Left ventricle myocardium inferior (tissue), 1 donor: ENCODE measurements at regions not wholly inside any gene's neighbourhood (a gene's known extent, or its start where the extent isn't known, plus 50 kb on each side); places are given as distances from the start of the nearest gene placed in this dataset.
"Not testable (repeated sequence)": the region's sequence is repeated elsewhere in the genome, so short reads cannot be mapped to it uniquely, and the experiment has no call there.

Experiments
- DNase-seq: peaks from one replicate; pipeline ENCODE4 v3.0.0-alpha.2; 2020
- H3K27ac ChIP-seq: fragments of 200-600 bp; replicated peaks from 2 replicates; pipeline ENCODE4 v1.8.0; 2021
- H3K27me3 ChIP-seq: fragments of 200-600 bp; 2 replicates; pipeline ENCODE4 v1.8.0; 2021; ENCODE audit warnings: low read depth
- H3K36me3 ChIP-seq: fragments of 200-600 bp; 2 replicates; pipeline ENCODE4 v1.8.0; 2021
- H3K4me1 ChIP-seq: fragments of 200-600 bp; 2 replicates; pipeline ENCODE4 v1.8.0; 2021
- H3K4me3 ChIP-seq: fragments of 200-600 bp; 2 replicates; pipeline ENCODE4 v1.8.0; 2021; ENCODE audit warnings: mild to moderate bottlenecking, moderate library complexity
- H3K9me3 ChIP-seq: fragments of 200-600 bp; replicated peaks from 2 replicates; pipeline ENCODE4 v1.8.0; 2021
- intact Hi-C: fragments of 100-400 bp; cut with micrococcal nuclease; formaldehyde crosslinking; loops from one replicate; pipeline ENCODE4 v1.11.0; 2022
- TF ChIP-seq, protein P1 (sequence below): fragments of 200-600 bp; IDR thresholded peaks from 2 replicates; pipeline ENCODE4 v1.8.0; 2021; ENCODE audit warnings: antibody characterized with exemption, mild to moderate bottlenecking, borderline replicate concordance
- donor health status: DM: no; HTN: yes; CAD: no; lungs with severe emphysema.

GRCh38 chr20:26163890-26164289 is 467.2 kb upstream of the ZNF337 start:
- no peaks in the 10 kb centered on the region for H3K9me3 ChIP-seq
- no peak for DNase-seq
- H3K27ac ChIP-seq: no peak overlapping the region
- peaks cover 8% of the 10 kb centered on the region for H3K27me3 ChIP-seq
- no peaks in the 10 kb centered on the region for H3K4me1 ChIP-seq
- H3K4me3 ChIP-seq: no peak overlapping the region
- intact Hi-C loops: no loop called here
- no peaks in the 10 kb centered on the region for H3K36me3 ChIP-seq
- TF ChIP-seq, protein P1, sequence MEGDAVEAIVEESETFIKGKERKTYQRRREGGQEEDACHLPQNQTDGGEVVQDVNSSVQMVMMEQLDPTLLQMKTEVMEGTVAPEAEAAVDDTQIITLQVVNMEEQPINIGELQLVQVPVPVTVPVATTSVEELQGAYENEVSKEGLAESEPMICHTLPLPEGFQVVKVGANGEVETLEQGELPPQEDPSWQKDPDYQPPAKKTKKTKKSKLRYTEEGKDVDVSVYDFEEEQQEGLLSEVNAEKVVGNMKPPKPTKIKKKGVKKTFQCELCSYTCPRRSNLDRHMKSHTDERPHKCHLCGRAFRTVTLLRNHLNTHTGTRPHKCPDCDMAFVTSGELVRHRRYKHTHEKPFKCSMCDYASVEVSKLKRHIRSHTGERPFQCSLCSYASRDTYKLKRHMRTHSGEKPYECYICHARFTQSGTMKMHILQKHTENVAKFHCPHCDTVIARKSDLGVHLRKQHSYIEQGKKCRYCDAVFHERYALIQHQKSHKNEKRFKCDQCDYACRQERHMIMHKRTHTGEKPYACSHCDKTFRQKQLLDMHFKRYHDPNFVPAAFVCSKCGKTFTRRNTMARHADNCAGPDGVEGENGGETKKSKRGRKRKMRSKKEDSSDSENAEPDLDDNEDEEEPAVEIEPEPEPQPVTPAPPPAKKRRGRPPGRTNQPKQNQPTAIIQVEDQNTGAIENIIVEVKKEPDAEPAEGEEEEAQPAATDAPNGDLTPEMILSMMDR: no peak

GRCh38 chr20:26163151-26163550 is 466.5 kb upstream of the ZNF337 start:
- DNase-seq, H3K4me3 ChIP-seq, H3K4me1 ChIP-seq, H3K27me3 ChIP-seq, H3K9me3 ChIP-seq, intact Hi-C loops, H3K36me3 ChIP-seq, H3K27ac ChIP-seq: not testable (repeated sequence)

DNA sequence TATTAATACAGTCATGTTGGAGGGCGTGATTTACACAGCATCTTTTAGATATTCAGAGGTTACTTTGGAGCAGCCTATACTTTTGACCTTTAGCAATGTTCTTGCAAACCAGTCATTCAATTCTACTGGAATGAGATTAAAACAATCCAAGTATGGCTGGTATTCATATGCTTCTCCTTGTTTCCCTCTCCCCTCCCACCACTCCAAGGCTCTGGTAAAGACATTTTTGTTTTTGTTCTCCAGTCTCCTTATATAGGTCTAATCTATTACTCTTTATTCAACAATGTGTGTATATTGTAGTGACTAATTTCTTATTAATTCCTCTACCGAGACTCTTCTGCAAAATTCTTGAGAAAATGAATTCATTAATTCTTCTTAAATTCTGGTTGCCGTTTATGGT is 465.1 kb upstream of the ZNF337 start:
- H3K4me3 ChIP-seq, intact Hi-C loops, H3K27ac ChIP-seq, H3K36me3 ChIP-seq, DNase-seq, H3K4me1 ChIP-seq, H3K9me3 ChIP-seq: not testable (repeated sequence)
- peaks cover 14% of the 10 kb centered on the region for H3K27me3 ChIP-seq

DNA sequence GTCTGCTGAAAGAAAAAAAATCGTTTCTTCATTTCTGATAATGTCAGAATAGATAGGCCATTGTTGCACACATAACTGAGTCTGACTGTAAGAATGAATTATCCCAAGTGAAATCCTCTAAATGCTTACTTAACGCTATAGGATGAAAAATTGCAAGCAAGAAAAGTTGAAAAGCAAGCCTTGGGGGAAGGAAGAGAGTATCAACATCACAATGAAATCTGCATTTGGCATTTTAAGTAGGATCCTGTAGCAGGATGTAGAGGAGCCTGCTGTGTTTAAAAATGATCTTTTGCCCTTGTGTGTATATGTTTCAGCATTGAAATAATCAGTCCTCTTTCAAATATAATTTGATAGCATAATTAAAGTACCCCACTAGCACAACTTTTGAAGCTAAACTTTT is 464.3 kb upstream of the ZNF337 start:
- H3K27ac ChIP-seq, DNase-seq, intact Hi-C loops, H3K4me1 ChIP-seq, H3K36me3 ChIP-seq, H3K9me3 ChIP-seq, H3K4me3 ChIP-seq: not testable (repeated sequence)
- peaks cover 14% of the 10 kb centered on the region for H3K27me3 ChIP-seq

- Histone ChIP-seq H3K27me3 (peaks cover 6% of the 10 kb centered on the region), H3K4me3 (no peak overlapping the region), H3K4me1 (no peaks in the 10 kb centered on the region), H3K9me3 (no peaks in the 10 kb centered on the region), H3K36me3 (no peaks in the 10 kb centered on the region), H3K27ac (no peak overlapping the region)
- TF ChIP-seq, protein P1: no peak
- intact Hi-C loops: no loop called here
- no peak for DNase-seq
Measured at GRCh38 chr20:26154224-26154623, 457.6 kb upstream of the ZNF337 start.

DNA sequence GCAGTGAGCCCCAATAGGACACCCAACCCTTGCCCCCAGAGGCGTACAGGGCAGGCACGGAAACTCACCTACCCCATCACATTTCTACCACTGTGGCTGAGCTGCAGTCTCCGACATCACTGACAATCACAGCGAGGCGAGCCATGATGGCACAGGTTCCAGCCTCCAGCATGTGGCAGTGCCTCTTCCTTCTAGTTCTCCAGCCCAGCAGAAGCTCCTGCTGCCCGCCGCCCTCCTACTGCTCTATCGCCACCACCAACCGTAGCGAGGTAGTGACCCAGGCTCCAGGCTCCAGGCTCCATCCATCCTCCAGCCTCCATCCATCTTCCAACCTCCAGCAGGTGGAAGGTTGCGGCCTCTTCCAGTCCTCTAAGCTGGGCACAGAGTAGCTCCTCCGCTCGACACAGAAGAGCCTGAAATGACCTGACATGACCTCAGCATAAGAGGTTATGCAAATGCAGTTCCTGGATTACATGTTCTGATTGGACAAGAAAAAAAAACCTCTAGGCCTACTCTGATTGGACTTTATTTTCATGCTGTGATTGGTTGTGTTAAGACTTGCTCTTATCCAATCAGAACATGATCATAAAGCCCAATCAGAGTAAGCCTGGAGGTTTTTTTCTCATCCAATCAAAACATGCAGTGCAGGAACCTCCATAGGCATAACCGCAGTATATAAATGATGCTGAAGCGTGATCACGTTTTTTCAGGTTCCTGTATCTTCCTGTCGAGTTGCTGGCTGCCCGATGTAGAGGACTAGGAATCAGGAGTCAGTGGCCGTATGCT is 438.9 kb upstream of the ZNF337 start:
- Histone ChIP-seq H3K4me3 (no peak overlapping the region), H3K27me3 (no peaks in the 10 kb centered on the region), H3K27ac (no peak overlapping the region), H3K36me3 (no peaks in the 10 kb centered on the region), H3K4me1 (no peaks in the 10 kb centered on the region), H3K9me3 (no peaks in the 10 kb centered on the region)
- TF ChIP-seq, protein P1: no peak
- DNase-seq: no peak
- intact Hi-C loops: no loop called here

DNA sequence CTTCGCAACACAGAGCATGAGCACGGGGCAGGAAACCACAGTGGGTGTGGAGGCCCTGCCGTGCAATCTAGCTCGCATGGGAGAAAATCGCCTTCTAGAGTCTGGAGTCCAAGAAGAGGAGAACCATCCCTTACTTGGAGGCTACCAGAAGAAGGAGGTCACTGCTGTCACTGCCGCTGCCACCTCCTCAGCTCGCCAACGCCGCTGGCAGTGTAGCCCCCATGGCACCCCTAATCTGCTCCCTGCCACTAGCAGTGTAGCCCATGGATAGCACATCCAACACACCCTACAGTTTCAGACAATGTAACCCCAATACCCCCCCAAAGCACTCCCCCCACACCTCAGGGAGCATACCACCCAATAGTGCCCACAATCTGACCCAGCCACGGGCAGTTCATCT is 438.0 kb upstream of the ZNF337 start:
- H3K9me3 ChIP-seq: no peaks in the 10 kb centered on the region

DNA sequence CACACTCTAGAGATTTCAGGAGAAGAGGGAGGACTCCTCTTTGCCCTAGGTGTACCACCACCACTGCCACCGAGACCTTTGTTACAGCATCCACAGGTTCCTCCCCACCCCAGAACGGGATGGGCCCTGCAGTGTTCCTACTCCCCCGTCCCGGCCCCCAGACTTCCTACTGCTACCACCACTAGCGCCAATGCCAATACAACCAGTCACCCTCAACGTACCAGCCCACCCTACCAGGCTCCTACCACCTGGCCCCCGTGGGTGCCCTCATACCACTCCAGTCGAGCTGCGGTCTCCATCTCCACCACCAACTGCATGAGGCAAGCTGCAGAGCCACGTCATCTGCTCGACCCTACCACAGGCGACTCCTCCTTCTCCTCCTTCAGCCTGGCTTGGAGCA is 437.1 kb upstream of the ZNF337 start:
- H3K27me3 ChIP-seq, H3K4me3 ChIP-seq, DNase-seq, H3K36me3 ChIP-seq, H3K9me3 ChIP-seq, intact Hi-C loops, H3K27ac ChIP-seq, H3K4me1 ChIP-seq: not testable (repeated sequence)

More for the DNA sequence above, 438.0 kb upstream of the ZNF337 start:
- intact Hi-C loops: no loop called here
- no peak overlapping the region for H3K27ac ChIP-seq
- TF ChIP-seq, protein P1: no peak
- no peak for DNase-seq
- no peak overlapping the region for H3K4me3 ChIP-seq
- no peaks in the 10 kb centered on the region for H3K36me3 ChIP-seq
- H3K4me1 ChIP-seq: no peaks in the 10 kb centered on the region
- no peaks in the 10 kb centered on the region for H3K27me3 ChIP-seq

- H3K27me3 ChIP-seq, H3K9me3 ChIP-seq, H3K36me3 ChIP-seq, DNase-seq, intact Hi-C loops, H3K4me3 ChIP-seq, H3K27ac ChIP-seq, H3K4me1 ChIP-seq: not testable (repeated sequence)
Measured at GRCh38 chr20:26120920-26121319, 424.3 kb upstream of the ZNF337 start.

DNA sequence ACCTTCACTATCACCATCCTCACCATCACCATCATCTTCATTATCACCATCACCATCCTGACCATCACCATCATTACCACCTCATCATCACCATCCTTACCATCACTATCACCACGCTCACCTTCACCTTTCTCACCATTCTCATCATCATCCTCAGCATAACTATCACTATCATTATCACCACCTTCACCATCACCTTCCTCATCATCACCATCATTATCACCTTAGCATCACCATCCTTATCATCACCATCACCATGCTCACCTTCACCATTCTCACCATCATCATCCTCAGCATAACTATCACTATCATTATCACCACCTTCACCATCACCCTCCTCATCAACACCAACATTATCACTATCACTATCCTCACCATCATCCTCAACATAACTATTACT is 397.8 kb upstream of the ZNF337 start:
- H3K27me3 ChIP-seq, DNase-seq, H3K9me3 ChIP-seq, intact Hi-C loops, H3K36me3 ChIP-seq, H3K4me3 ChIP-seq, H3K4me1 ChIP-seq, H3K27ac ChIP-seq: not testable (repeated sequence)
